ENCODE measurements at regions not wholly inside any gene's neighbourhood (a gene's known extent, or its start where the extent isn't known, plus 50 kb on each side); places are given as distances from the start of the nearest gene placed in this dataset.

DNA sequence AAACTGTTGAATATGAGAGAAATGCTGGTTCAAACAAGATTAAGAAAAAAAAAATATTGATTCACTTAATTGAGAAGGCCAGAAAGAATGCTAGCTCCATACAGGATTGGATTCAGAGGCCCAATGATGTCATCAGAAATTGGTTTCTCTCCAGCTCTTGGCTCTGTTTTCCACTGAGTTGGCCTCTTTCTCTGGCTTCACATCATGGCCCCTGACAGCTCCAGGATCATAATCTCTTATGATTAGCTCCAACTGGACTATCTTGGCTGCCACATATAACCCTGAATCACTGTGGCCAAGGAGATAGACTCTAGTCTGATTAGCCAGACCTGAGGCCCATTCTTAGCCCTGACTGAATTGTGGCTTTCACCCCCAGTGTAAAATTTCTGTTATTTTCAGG, 244.7 kb upstream of the GRAMD2B start:
- TF ChIP-seq, protein P1, sequence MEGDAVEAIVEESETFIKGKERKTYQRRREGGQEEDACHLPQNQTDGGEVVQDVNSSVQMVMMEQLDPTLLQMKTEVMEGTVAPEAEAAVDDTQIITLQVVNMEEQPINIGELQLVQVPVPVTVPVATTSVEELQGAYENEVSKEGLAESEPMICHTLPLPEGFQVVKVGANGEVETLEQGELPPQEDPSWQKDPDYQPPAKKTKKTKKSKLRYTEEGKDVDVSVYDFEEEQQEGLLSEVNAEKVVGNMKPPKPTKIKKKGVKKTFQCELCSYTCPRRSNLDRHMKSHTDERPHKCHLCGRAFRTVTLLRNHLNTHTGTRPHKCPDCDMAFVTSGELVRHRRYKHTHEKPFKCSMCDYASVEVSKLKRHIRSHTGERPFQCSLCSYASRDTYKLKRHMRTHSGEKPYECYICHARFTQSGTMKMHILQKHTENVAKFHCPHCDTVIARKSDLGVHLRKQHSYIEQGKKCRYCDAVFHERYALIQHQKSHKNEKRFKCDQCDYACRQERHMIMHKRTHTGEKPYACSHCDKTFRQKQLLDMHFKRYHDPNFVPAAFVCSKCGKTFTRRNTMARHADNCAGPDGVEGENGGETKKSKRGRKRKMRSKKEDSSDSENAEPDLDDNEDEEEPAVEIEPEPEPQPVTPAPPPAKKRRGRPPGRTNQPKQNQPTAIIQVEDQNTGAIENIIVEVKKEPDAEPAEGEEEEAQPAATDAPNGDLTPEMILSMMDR (IDR thresholded peaks at IDR 0.05; ENCODE audit: low read depth, low read length): no peak
- no peaks in the 10 kb centered on the region for H3K36me3 ChIP-seq
- no peak overlapping the region for H3K4me3 ChIP-seq (ENCODE audit: low read depth, low read length)
- H3K4me1 ChIP-seq: peaks cover 22% of the 10 kb centered on the region
- H3K27me3 ChIP-seq: no peaks in the 10 kb centered on the region
- peak; percentile 54 for DNase-seq
- no peaks in the 10 kb centered on the region for H3K9me3 ChIP-seq

DNA sequence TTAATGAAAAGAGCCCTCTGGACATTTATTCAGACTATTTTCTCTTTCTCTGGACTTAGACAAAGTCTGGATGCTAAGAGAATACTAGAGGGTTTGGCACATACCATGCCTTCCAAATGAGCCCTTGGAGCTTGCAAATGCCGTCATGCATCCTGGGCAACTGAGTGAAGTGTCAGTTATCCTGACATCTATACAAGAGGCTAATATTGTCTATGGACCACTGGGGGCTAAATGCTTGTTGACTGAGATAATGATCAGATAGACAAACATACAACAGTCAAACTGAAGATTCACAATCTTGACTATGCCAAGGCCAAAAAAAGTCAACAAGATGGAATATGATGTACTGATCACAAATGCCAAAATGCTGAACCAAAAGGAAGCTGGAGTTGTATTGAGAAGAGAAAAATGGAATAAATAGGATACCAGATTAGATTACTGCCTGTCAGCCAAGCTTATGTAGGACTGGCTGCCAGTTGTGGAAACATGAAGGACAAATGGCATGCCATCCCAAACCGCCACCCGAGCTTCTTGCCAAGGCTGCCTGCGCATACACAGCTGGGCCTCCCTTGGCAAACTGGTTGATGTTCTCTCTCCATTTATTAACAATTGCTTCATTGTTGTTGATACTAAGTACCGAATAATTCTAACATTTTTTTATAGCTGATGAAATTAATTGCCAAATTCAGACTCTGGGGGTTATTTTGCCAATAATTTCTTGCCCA, 240.1 kb upstream of the GRAMD2B start:
- no peaks in the 10 kb centered on the region for H3K9me3 ChIP-seq
- no peak for DNase-seq

DNA sequence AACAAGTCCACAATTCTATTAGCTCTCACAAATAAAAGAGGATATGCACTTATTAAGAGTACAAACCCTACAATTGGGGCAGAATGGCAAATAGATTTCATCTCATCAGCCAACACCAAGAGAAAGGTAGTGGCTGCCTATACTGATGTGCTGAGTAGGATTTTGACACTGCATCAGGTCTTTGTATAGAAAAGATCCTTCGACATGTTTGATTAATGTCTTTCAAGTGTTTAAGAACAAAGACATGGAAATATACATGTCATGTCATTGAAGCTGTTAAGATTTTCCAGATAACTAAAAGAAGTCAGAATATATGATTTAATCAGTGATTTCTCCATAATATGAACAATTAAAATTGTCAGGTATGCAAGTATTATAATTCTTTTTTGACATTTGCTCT, 238.7 kb upstream of the GRAMD2B start:
- no peaks in the 10 kb centered on the region for H3K9me3 ChIP-seq
- no peak overlapping the region for H3K4me3 ChIP-seq (ENCODE audit: low read depth, low read length)
- peaks cover 12% of the 10 kb centered on the region for H3K4me1 ChIP-seq
- DNase-seq: no peak
- H3K36me3 ChIP-seq: no peaks in the 10 kb centered on the region
- H3K27me3 ChIP-seq: no peaks in the 10 kb centered on the region
- TF ChIP-seq, protein P1 (IDR thresholded peaks at IDR 0.05; ENCODE audit: low read depth, low read length): no peak

More for the DNA sequence above, 240.1 kb upstream of the GRAMD2B start:
- TF ChIP-seq, protein P1 (IDR thresholded peaks at IDR 0.05; ENCODE audit: low read depth, low read length): no peak
- H3K36me3 ChIP-seq: no peaks in the 10 kb centered on the region
- H3K27me3 ChIP-seq: no peaks in the 10 kb centered on the region
- H3K4me3 ChIP-seq (ENCODE audit: low read depth, low read length): no peak overlapping the region
- peaks cover 19% of the 10 kb centered on the region for H3K4me1 ChIP-seq

DNA sequence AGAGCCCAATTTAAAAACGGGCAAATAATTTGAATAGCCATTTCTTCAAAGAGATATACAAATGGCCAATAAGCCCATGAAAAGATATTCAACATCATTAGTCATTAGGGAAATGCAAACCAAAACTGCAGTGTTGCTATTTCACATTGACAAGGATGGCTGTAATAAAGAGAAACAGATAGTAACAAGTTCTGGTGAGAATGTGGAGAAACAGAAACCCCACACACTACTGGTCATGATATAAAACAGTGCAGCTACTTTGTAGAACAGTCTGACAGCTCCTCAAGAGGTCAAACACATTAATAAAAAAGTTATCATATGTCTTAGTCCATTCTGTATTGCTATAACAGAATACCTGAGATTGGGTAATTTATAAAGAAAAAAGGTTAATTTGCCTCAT, 237.0 kb upstream of the GRAMD2B start:
- peaks cover 3% of the 10 kb centered on the region for H3K4me1 ChIP-seq
- no peak for DNase-seq
- no peak overlapping the region for H3K4me3 ChIP-seq (ENCODE audit: low read depth, low read length)
- no peaks in the 10 kb centered on the region for H3K27me3 ChIP-seq
- TF ChIP-seq, protein P1 (IDR thresholded peaks at IDR 0.05; ENCODE audit: low read depth, low read length): no peak
- no peaks in the 10 kb centered on the region for H3K9me3 ChIP-seq
- H3K36me3 ChIP-seq: no peaks in the 10 kb centered on the region

DNA sequence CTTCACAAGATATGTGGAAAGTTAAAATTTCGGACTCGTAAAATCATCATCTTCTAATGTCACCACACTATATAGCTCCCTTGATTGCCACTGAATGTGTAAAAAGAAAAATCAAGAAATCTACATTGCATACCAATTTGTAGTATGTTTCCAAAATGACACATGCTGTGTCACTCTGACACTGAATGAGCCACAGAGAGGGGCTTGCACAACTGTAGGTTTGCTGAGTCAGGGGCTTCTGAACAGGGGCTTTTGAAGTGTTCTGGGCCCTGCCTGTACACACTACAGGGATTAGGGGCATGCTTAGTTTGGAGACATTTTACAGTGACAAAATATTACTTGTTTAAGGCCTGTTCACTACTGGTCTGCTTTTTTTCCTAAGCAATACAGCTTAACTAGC, 234.4 kb upstream of the GRAMD2B start:
- no peaks in the 10 kb centered on the region; the same call in 1 of the 2 replicates for H3K4me1 ChIP-seq
- no peaks in the 10 kb centered on the region for H3K9me3 ChIP-seq
- DNase-seq: no peak
- TF ChIP-seq, protein P1 (IDR thresholded peaks at IDR 0.05; ENCODE audit: low read depth, low read length): no peak
- H3K27me3 ChIP-seq: no peaks in the 10 kb centered on the region
- no peak overlapping the region for H3K4me3 ChIP-seq (ENCODE audit: low read depth, low read length)
- no peaks in the 10 kb centered on the region for H3K36me3 ChIP-seq

DNA sequence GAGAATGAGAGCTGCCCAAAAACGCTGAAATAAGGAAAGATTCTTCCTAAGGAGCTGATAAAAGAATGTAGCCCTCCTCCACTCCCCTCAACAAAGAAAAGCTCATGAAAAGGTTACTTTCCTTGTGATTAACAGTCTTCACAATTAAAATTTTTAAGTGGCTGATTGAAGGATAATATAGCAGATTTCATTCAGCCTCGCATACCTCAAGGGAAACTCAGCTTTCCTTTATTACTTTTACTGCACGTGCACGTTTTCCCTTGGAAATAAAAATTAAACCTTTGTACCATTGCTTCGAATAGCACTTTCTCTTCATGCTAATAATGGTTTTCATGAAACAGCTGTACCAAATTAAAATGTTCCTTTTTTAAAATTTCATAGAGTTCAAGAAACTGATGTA, 234.0 kb upstream of the GRAMD2B start:
- DNase-seq: no peak
- no peak overlapping the region for H3K4me3 ChIP-seq (ENCODE audit: low read depth, low read length)
- TF ChIP-seq, protein P1 (IDR thresholded peaks at IDR 0.05; ENCODE audit: low read depth, low read length): no peak

More for the DNA sequence above, 234.0 kb upstream of the GRAMD2B start:
- no peaks in the 10 kb centered on the region; the same call in 1 of the 2 replicates for H3K4me1 ChIP-seq
- H3K36me3 ChIP-seq: no peaks in the 10 kb centered on the region
- H3K27me3 ChIP-seq: no peaks in the 10 kb centered on the region
- H3K9me3 ChIP-seq: no peaks in the 10 kb centered on the region
